IPS-15b (cell line): ENCODE measurements at regions not wholly inside any gene's neighbourhood (a gene's known extent, or its start where the extent isn't known, plus 50 kb on each side); places are given as distances from the start of the nearest gene placed in this dataset.

Experiments
- H3K27me3 ChIP-seq: one replicate; pipeline ENCODE4 v1.6.1; 2013; ENCODE audit warnings: low read length; ENCODE audit not compliant: control insufficient read depth, insufficient read depth
- H3K36me3 ChIP-seq: one replicate; pipeline ENCODE4 v1.6.1; 2013; ENCODE audit warnings: low read length; ENCODE audit not compliant: control insufficient read depth, insufficient read depth
- H3K4me1 ChIP-seq: one replicate; pipeline ENCODE4 v1.6.1; 2013; ENCODE audit warnings: mild to moderate bottlenecking, low read length; ENCODE audit not compliant: control insufficient read depth, insufficient read depth
- H3K4me3 ChIP-seq: one replicate; pipeline ENCODE4 v1.5.1; 2013; ENCODE audit warnings: low read depth, low read length
- H3K9ac ChIP-seq: one replicate; pipeline ENCODE4 v1.6.1; 2013; ENCODE audit warnings: low read depth, mild to moderate bottlenecking, low read length
- H3K9me3 ChIP-seq: one replicate; pipeline ENCODE4 v1.6.1; 2013; ENCODE audit warnings: mild to moderate bottlenecking, low read length; ENCODE audit not compliant: control insufficient read depth, insufficient read depth

DNA sequence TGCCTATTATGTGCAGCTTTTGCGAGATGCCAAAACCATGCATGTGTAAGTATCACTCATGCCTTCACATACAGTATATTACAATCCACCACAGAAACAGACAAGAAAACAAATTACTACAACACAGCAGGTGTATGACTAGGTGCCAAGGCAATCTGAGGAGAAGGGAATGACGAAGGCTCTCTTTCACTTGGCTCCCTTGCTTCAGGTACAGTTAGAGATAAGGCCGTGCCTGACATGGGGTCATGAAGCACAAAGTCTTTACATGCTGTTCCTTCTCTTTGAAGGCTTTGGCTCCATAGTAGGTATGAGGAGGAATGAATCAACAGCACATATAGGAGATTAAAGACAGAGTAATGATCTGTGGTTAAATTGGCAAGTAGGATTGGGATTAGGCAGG is 65.2 kb upstream of the FSHB start:
- no peaks in the 10 kb centered on the region for H3K27me3 ChIP-seq
- no peak overlapping the region for H3K4me3 ChIP-seq
- no peaks in the 10 kb centered on the region for H3K36me3 ChIP-seq
- H3K9ac ChIP-seq: no peak overlapping the region
- no peaks in the 10 kb centered on the region for H3K4me1 ChIP-seq
- no peaks in the 10 kb centered on the region for H3K9me3 ChIP-seq

DNA sequence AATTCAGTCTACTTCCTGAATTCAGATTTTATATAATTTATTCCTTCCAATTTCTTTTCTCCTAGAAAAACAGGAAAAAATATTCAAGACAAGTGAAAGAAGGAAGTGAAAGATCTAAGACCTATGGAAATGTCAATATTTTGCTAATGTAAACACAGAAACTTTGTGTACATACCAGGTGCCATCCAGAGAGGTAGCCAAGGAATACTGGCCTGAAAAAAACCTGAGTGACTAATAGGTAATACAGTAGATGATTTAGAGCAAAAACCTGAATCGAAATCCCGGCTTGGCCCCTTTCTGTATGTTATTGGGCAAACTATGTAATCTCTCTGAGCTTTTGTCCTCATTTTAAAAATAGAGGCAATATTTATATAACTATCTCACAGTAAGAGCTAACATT is 59.2 kb upstream of the FSHB start:
- no peak overlapping the region for H3K9ac ChIP-seq
- H3K4me1 ChIP-seq: no peaks in the 10 kb centered on the region
- H3K4me3 ChIP-seq: no peak overlapping the region
- no peaks in the 10 kb centered on the region for H3K36me3 ChIP-seq
- no peaks in the 10 kb centered on the region for H3K27me3 ChIP-seq
- no peaks in the 10 kb centered on the region for H3K9me3 ChIP-seq

DNA sequence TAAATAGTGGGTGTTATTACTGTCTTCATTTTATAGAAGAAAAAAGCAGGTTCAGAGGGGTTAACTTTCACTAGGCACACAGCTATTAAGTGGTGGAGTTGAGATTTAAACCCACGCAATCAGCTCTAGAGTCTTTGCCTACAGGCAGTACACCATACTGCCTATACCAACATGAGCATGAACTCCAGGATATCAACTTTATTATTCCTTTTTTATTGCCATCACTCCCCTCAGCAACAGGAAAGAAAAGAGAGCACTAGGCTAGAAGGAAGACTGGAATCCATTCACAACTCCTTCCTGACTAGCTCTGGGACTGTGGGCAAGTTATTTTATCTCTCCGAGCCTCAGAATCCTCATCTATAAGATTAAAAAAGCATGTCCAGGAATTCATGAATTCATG is 58.7 kb upstream of the FSHB start:
- Histone ChIP-seq H3K4me3 (no peak overlapping the region), H3K27me3 (no peaks in the 10 kb centered on the region), H3K9ac (no peak overlapping the region), H3K36me3 (no peaks in the 10 kb centered on the region), H3K4me1 (no peaks in the 10 kb centered on the region), H3K9me3 (no peaks in the 10 kb centered on the region)

DNA sequence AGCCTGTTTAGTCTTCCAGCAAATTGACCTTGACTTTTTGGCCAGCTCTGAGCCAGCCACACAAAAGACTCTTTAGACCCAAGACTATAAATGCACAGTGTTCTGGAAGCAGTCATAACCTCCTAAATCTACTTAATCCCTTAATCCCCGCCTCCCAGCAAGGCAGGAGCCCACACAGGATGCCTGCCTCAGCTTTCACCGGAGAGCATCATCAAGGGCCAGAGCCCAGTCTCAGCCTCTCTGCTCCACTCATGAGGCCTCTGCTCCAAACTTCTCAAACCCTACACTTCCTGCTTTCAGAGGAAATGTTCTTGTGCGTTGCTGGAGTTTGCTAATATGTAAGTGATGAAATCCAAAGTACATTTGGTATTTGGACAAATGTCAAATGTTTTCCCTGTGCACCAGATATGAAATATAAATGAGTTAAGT is 57.9 kb upstream of the FSHB start:
- H3K9ac ChIP-seq: no peak overlapping the region
- H3K27me3 ChIP-seq: no peaks in the 10 kb centered on the region
- H3K4me3 ChIP-seq: no peak overlapping the region
- H3K9me3 ChIP-seq: no peaks in the 10 kb centered on the region
- no peaks in the 10 kb centered on the region for H3K36me3 ChIP-seq
- H3K4me1 ChIP-seq: no peaks in the 10 kb centered on the region

DNA sequence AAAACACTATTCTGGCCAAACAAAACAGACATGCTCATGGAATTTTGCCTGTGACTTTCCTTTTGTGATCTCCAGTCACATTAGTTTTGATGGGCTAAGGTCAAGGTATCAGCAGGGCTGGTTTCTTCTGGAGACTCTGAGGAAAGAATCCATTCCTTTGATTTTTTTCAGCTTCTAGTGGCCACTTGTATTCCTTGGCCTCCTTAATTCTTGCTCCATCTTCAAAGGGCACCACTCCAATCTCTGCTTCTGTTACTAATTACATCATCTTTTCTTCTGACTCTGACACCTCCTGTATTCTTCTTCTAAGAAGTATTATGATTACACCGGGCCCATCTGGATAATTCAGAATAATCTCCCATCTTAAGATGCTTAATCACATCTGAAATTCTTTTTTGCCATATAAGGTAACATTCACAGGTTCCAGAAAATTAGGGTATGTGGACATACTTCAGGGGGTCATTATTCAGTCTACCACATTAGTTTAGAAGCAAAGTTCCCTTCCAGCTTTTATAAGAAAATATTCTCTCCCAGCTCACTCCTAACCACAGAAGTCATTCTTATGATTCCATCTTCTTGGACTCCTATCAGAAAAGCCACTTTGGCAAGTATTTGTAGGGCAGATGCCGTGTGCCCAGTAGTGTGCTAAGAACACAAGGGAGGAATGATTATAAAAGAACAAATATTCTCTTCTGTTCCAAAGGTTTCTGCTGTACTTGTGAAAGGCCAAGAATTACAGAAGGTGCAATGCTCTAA is 56.4 kb upstream of the FSHB start:
- Histone ChIP-seq H3K4me1 (no peaks in the 10 kb centered on the region), H3K27me3 (no peaks in the 10 kb centered on the region), H3K9me3 (no peaks in the 10 kb centered on the region), H3K4me3 (no peak overlapping the region), H3K9ac (no peak overlapping the region), H3K36me3 (no peaks in the 10 kb centered on the region)
